ENCODE measurements at regions not wholly inside any gene's neighbourhood (a gene's known extent, or its start where the extent isn't known, plus 50 kb on each side); places are given as distances from the start of the nearest gene placed in this dataset.
A peak's percentile ranks its signal among the peaks of the same experiment; 100 is the strongest.

DNA sequence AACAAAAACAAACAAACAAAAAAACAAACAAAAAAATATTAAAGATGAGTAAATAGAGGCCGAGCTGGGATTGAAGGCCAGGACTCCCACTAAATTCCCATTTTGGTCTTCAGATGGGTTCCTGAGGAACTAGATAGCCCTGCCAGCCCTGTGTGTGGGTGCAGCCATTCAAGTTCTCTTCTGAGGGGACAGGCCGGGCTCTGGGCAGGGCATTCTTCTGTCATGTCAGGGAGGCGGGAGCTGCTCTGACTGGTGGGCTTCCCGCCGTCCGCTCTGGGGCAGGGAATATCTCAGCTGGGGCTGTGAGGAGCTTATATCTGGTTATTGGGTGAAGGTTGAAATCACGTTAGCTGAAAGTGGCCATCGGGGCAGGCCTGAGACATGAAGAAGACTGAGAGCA, 127.3 kb upstream of the CXCR4 start:
- DNase-seq: no peak

DNA sequence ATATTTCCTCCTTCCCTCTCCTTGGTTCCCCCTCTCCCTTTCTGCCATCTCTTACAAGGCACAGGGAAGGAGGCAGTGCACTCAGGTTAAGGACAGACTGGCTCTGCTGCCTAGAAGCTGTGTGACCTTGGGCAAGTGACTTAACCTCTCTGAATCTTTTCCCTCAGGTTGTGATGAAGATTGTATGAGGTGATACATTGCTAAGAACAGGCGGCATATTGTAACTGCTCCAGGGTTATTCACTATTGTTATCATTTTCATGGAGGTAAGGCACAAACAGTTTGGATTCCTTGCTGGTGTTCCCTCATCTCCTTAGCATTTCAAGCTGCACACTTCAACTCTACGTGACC, 126.6 kb upstream of the CXCR4 start:
- DNase-seq: no peak

DNA sequence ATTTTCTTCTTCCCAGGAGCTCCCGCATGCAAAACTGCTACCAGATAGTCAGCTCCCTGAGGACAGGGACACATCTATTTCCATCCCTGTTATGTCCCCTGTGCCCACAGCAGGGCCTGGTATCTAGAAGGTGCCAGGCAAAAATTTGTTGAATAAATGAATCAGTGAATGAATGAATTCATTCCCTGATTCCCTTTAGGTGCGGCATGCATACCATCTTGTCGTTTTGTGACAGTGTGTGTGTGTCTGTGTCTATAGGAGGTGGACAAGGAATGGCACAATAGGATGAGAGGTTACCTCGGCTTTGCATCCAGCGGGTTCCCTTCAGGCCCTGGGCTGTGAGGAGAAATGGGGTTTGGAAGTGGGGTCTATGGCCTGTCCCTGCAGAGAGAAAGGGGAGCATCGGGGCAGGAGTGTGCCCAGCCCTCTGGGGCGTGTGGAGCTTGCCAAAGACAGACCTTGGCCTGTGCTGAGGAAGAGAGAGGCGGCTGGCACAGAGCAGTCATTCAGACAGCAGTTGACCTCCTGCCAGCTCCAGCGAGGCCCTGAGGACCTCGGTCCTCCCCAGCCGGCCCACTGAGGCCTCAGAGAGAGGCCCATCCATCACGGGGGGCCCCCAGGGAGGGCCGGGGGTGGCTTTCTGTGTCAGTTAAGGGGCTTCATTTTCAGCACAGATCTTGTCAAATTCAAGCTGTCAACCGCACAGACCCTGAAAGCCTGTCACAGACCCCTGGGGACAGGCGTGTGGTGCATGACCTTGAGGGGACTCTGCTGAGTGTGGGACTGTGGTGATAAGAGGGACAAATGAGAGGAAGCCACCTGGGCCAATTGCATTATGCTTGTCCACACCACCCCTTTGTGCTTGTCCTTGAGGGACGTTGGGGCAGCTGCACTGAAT, 125.9 kb upstream of the CXCR4 start:
- DNase-seq: no peak

DNA sequence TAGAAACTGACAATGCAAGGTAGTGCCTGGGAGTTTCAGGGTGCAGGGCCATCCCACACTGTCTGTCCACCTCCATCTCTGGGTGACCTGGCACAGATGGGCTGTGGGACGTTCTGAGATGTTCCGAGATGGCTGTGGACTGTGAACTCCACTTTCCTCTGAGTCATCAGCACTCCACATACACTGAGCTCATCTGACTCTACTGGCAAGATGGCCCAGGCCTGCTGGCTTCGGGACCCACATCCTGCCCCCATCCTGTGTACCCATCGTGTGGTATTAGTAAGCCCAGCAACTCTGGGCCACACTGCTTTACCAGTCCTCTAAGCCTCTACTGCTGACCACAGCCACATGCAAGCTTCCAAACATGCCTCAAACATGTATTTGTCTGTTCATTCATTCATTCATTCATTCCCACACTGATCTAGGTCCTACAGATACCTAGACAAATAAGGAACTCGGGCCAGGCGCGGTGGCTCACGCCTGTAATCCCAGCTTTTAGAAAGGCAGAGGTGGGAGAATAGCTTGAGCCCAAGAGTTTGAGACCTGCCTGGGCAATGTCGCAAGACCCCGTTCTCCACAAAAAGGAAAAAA, 124.8 kb upstream of the CXCR4 start:
- no peak for DNase-seq

DNA sequence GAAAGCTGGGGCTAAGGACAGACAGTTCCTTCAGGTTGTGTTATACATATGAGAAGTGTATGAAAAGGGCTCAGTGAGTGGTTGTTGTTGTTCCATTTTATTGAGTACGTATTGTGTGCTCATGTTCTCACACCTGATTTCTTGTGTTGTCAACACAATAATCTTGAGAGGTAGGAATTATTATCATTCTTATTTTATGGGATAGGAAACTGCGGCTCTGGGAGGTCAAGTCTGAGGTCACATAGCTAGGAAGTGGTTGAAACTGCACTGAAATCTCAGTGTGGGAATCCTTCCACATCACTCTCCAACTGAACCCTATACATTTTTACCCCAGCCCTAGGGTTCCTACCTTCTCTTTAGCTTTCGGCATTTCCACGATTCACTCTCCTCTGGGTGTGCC, 124.2 kb upstream of the CXCR4 start:
- DNase-seq: no peak

DNA sequence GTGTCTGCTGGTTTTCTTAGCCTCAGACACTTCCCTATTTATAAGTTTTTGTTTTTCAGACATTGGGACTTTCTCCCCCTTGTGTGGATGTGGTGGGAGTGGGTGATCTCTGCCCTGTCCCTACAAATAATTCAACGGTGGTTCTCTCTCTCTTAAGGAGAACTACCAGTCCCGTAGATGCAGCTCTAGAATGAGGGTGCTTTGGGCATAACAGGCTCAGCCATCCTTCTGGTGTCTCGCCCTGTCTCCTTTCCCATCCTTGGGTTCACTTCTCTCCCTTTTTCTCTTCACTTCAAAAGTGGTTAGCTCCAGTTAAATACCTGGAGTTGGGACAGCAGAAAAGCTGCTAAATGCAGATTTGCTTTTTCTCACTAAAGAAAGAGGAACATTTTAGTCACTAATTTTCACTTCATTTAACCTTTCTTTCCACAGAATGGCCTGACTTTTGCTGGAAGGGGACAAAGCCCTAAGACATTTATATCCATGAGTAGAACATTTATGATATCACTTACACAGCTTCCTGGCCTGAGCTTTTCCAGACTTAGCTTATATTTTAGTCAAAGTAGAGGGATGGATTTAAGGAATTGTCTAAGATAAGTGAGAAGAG, 121.2 kb upstream of the CXCR4 start:
- no peak for DNase-seq

DNA sequence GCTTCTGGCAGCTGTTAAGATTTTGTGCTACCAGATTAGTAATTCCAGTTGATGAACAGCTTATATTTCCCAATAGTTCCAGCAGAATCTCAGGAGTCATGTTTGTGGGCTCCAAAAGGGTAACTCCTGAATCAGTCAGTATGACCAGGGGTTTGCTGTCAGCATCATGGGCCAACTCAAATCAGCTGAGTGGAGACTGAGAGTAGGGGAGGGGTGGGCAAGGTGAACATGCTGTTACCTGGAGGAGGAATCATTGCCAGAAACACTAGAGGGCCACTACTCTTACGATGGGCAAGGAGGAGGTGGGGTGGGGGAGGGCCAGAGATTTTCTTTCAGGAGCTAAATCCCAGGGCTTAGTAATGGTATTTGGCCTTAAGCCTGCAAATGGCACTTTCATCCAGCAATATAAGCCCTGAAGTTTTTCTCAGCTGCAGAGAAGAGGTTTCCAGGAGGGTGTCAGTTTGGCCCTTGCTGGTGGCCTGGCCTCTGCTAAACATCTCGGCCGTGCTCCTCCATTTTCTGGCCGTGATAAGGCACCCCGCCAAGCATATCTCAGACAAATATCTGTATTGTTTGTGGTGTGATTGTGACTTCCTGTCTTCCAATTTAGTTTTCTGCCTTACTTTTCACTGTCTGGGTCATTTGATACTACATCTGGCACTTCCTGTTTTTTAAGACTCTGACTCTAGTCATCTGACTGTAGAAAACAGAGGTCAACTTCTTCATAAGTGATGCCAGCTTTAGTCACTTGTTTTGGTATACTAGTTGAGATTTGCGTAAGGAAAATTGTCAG, 120.5 kb upstream of the CXCR4 start:
- DNase-seq: peak in 1 of 2 donors; percentile 18

DNA sequence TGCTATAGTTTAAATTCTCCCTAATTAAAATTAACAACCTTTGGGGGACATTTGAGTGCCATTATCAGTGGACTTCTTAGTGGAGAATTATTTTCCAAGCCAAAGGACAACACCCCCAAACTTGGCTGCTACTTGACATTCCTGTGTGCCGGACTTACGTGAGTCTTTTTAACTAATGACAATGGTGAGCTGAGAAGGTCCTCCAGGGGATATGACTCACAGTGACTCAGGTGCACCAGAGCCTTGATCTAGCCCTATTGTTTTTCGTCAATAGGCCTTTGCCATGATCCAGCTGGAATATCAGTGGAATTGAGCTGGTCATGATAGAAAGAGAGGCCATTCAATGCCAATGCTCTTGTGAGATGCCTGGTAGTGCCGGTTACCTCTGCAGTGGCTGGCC, 118.1 kb upstream of the CXCR4 start:
- no peak for DNase-seq

DNA sequence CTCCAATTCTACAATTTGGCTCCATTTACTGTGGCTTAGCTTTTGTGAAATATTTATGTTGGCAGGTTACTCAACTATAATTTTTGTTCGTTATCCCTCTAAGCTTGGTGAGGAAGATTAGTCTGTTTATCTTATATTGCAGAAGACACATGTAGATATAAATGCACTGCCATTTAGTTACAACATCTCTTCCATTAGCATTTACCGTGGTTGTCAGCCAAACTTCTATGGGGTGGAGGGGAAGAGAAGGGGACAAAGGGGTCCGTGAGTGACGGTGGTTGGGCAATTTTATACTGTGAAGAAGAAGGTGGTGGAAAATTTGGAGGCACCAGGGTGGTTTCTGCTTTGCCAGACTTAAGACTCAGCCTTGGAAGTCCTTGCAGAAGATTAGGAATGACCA, 117.6 kb upstream of the CXCR4 start:
- peak in 1 of 2 donors; percentile 14 for DNase-seq

DNA sequence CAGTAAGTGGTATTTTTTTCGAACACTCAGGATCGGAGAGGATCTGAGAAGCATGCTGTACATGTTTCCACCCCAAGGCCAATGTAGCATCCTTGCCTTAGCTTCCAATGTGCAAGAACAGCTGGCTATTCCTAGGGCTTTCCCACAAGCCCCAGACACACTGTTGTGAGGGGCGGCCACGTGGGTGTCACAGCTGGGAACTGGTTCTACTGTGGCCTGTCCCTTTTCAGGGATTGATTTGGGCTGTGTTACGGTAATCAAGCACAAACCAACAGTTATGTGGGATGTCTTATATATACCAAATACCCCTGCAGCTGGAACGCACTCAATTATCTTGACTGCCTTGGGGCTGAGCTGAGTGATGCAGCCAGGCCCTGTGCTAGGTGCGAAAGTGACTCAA, 116.3 kb upstream of the CXCR4 start:
- no peak for DNase-seq

DNA sequence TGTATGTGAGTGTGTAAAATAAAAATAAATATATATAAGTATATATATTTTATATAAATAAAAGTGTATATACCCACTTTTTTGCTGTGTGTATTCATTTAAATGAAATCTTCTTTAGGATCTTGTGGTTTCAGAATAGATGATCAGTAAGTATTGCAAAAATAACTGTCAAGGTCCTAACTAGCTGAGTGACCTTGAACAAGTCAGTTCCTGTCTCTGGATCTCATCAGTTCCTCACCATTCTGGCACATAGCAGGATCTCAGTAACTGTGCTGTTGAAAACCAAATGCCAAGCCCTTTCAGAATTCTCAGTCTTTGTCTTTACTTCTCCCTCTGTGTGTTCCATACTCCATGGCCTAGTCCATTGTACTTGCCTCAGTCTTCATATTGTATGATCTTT, 115.3 kb upstream of the CXCR4 start:
- DNase-seq: no peak

DNA sequence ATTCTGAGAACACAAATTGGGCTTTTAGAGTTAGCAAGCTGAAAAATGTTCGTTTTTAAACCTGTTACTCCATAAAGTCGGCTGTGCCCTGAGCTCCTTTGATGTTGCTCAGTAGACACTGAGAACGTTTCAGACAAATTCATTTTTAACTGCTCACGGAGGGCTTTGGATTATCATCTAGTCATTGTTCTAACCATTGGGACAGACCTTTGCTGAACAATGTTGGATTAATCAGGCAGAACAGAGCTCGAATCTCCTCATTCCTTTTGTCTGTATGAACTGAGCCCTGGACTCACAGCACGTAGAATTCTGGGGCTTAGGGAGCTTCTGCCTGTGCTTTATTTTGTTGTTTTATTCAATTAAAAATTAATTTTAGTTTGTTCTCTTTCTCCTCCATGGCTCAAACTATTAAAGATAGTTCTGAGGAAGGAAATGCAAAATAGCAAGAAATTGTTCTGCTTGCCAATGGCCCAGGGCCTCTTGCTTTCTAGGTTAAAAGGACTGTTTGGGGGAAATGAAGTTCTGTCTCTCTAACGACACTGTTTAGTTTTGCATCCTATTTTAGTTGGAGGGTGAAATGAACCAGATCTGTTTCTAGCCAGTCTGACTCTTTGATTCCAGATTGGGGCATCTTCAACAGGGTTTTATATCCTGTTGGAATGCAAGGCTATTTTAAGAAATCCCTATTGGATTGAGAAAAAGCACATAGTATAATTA, 114.7 kb upstream of the CXCR4 start:
- no peak for DNase-seq

DNA sequence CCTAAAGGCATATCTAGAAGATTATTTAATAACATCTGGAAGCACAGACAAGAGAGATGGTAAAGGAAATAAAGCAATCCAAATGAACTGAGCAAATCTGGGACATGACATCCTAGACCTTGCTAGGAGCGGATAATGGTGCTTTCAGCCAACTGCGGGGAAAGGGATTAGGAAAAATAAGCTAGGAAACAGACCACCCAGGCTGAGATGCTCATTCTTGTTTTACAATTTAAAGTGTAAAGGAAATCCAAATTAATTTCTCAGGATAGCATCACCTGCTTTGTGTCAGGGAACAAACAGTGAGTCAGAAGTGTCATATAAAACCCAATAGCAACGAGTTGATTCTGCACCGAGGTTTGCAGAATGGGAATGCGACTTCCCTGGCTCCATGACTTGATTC, 112.5 kb upstream of the CXCR4 start:
- no peak for DNase-seq

DNA sequence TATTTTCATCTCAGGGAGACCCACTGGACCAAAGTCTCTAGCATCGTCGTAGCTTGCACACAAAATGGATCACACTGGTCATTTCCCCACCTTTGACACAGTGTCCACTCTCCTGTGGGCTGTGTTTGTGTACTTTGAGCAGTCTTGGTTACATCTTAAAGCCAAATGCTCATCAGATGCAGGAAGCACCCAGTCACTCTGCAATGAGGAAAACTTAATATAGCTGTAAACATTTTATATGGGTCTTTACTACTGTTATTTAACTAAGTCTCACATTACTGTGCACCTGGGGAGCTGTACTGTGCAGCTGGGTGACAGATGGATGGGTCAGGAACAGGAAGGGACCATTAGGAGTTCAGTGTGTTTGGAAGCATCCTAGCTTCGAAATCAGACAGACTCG, 109.0 kb upstream of the CXCR4 start:
- no peak for DNase-seq

DNA sequence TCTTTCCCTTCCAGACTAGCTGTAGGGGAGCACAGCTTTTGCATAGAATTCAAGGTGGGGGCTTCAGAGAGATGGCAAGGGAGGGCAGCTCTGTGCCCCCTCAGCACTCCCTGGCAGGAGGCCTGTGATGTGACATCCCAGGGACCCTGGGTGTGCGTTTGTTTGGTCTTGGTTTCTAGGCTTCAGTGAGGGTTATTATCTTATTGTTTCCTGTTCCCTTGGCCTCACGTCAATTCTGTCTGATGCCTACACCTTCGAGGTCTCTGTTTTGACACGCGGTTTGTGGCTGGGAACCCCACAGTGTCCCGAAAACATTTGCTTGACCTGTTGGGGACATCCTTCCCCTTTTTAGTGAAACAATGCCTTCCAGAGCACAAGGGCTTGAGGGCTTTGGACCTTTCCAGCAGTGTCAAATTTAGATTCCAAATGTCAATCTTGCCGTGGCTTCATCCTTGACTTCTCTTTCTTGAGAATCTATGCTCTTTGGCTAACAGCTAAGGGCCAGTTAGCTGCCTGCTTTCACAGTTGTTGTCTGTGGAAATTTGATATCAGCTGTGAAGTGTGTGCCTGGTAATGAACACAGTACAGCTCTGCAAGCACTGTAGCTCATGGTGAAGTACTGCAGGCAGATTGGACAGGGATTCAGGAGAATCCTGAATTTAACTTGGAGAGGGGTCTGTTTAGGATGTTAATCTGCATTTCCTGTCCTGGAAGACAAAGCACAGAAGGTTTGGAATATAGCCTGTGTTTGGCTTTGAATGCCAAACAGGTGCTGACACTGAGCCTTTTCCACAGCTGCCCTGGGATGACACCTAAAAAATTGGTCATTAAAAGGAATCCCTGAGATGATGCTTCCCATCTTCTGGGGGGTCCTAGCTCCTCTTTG, 108.2 kb upstream of the CXCR4 start:
- no peak for DNase-seq

DNA sequence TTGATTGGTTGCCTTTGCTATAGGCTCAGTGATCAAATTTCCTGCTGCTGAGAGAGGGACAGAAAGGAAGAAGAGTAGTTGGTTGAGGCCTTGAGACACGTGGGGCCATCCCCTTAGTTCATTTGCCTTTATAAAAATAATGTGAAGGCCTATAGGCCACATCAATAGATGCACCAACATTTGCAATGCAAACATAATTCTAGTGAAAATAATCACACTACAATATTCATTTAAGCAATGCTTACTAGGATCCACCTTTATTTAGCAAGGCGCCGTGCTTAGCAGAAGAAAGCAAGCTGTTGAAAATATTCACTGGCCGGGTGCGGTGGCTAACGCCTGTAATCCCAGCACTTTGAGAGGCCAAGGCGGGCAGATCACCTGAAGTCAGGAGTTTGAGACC, 105.3 kb upstream of the CXCR4 start:
- DNase-seq: no peak

DNA sequence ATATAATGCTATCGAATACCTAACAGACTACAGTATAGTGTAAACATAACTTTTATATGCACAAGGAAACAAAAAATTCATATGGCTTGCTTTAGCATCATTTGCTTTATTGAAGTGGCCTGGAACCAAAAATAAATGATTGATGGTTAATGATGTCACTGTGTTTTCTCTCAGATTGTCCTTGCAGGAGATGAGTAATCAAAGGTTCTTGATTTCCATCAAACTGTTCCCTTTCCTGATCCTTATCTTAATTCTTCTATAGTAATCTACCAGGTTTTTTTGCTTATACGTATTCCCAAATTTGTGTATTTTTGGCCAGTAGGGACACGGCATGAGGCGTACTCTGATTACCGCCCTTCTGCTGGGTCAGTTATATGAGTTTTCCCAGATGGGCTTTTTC, 104.9 kb upstream of the CXCR4 start:
- DNase-seq: no peak

DNA sequence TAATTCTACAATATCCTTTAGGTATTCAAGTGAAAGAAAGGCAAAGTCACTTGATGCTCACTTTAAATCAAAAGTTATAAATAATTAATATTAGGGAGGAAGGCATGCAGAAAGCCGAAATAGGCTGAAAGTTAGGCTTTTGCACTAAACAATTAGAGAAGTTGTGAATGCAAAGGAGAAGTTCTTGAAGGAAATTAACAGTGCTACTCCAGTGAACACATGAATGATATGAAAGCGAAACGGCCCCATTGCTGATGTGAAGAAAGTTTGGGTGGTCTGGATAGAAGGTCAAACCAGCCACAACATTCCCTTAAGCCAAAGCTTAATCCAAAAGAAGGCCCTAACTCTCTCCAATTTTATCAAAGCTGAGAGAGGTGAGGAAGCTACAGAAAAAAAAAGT, 103.1 kb upstream of the CXCR4 start:
- no peak for DNase-seq

DNA sequence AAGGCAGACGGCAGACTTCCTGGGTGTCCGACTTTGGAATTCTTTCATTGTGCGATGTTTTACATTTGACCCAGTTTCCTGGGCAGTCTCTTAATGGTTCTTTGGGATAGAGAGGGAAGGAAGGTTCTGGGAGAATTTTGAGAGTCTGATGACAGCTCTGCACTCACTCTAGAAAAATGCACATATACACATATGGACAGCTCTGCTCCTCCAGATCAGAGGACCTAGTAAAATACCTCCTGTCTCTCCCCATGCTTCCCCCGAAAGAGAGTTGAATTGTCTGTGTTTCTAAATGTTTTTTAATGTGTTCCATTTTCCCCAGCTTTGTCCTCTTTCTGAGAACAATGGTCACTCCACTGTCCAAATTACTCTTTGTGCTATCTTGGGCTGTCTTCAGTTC, 102.0 kb upstream of the CXCR4 start:
- no peak for DNase-seq

DNA sequence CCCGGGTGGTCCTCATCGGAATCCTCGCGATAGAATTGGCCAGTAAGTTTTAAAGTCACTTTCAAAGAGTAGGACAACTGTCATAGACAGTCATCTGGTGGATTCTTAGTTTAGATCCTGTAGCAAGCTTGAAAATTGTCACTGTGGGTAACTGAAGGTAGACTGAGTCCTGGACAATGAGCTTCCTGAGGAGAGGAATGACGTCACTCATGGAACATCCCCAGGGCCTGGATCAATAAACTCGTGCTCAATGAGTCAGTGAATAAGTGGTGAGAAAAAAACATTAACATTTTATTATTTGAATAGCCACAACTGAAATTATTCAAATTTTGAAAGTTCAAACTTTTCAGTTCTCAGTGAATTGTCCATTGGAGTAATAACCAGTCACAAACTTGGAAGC, 101.4 kb upstream of the CXCR4 start:
- DNase-seq: no peak

DNA sequence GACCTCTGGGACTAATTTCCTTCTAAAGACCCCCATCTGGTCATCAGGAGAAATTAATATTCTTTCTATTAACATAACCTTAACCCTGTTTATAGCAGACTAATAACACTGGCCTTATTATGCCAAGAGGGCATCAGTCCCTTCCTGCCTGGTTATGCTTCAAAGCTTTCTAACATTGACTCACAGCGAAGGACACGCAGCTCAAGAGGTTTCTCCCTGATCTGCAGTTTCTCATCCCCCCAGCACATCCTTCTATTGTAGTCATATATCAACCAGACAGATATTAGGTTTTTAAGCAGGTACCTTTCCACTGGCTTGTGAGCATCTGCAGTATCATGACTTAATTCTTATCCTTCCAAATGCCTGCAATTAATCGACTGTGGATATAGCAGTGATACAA, 100.0 kb upstream of the CXCR4 start:
- no peak for DNase-seq

Measured in right lung (tissue), 2 donors.